HL-60 (cell line): ENCODE measurements at regions not wholly inside any gene's neighbourhood (a gene's known extent, or its start where the extent isn't known, plus 50 kb on each side); places are given as distances from the start of the nearest gene placed in this dataset.
A peak's percentile ranks its signal among the peaks of the same experiment; 100 is the strongest.

Experiments
- DNase-seq, 2 experiments: peaks; one replicate each; pipeline ENCODE4 v3.0.0-alpha.2; 2010 to 2020; ENCODE audit warnings: low read depth in 1 of 2, low spot score in 1 of 2
- H3K27ac ChIP-seq: fragments of 250-450 bp; sonication (Bioruptor Pico); replicated peaks from 2 replicates; pipeline ENCODE4 v1.5.1; 2020; ENCODE audit warnings: mild to moderate bottlenecking, moderate library complexity
- H3K27me3 ChIP-seq: fragments of 250-450 bp; sonication (Bioruptor Pico); 2 replicates; pipeline ENCODE4 v1.5.1; 2021; ENCODE audit warnings: mild to moderate bottlenecking, moderate library complexity; ENCODE audit not compliant: insufficient read depth, poor library complexity, severe bottlenecking
- H3K4me3 ChIP-seq: replicated peaks from 2 replicates; pipeline ENCODE4 v1.5.1; 2011; ENCODE audit warnings: mild to moderate bottlenecking, control low read depth, low read length; ENCODE audit not compliant: insufficient read depth
- GABPA ChIP-seq: IDR thresholded peaks from 2 replicates; pipeline ENCODE4 v1.6.1; 2012; ENCODE audit warnings: low read depth
- POLR2AphosphoS5 ChIP-seq: IDR thresholded peaks from 2 replicates; pipeline ENCODE4 v1.6.1; 2012; ENCODE audit warnings: low read depth
- SPI1 ChIP-seq: IDR thresholded peaks from 2 replicates; pipeline ENCODE4 v1.6.1; 2012; ENCODE audit warnings: low read depth, mild to moderate bottlenecking, borderline replicate concordance
- TF ChIP-seq, protein P1 (sequence below): IDR thresholded peaks from one replicate; pipeline ENCODE4 v1.5.1; 2011; ENCODE audit warnings: low read length, control low read depth, inconsistent platforms; ENCODE audit not compliant: insufficient read depth
- TF ChIP-seq, protein P2 (sequence below): IDR thresholded peaks from 2 replicates; pipeline ENCODE4 v1.6.1; 2012; ENCODE audit warnings: low read depth; ENCODE audit not compliant: insufficient replicate concordance

DNA sequence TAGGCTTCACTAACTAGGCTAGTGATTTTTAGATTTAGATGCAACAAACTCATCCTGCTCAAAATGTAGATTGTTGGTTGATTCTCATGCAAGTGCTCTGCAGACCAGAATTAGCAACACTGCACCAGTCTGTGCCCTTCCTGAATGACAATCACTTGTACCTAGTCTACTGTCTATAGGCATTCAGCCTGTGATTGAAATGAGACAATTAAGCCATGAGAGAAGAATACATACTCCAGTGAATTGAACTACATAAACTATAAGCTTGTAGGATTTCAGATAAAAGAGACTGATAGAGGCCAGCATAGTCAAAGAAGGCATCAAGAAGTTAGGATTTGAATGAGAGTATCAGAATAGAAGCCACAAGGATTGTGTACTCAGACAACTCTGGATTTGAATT, 138.3 kb upstream of the NRXN1 start:
- no peaks in the 10 kb centered on the region for H3K27me3 ChIP-seq
- no peak overlapping the region for H3K27ac ChIP-seq
- no peak for DNase-seq
- TF ChIP-seq, protein P1, sequence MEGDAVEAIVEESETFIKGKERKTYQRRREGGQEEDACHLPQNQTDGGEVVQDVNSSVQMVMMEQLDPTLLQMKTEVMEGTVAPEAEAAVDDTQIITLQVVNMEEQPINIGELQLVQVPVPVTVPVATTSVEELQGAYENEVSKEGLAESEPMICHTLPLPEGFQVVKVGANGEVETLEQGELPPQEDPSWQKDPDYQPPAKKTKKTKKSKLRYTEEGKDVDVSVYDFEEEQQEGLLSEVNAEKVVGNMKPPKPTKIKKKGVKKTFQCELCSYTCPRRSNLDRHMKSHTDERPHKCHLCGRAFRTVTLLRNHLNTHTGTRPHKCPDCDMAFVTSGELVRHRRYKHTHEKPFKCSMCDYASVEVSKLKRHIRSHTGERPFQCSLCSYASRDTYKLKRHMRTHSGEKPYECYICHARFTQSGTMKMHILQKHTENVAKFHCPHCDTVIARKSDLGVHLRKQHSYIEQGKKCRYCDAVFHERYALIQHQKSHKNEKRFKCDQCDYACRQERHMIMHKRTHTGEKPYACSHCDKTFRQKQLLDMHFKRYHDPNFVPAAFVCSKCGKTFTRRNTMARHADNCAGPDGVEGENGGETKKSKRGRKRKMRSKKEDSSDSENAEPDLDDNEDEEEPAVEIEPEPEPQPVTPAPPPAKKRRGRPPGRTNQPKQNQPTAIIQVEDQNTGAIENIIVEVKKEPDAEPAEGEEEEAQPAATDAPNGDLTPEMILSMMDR: no peak
- TF ChIP-seq GABPA (no peak), SPI1 (no peak), POLR2AphosphoS5 (no peak)
- TF ChIP-seq, protein P2, sequence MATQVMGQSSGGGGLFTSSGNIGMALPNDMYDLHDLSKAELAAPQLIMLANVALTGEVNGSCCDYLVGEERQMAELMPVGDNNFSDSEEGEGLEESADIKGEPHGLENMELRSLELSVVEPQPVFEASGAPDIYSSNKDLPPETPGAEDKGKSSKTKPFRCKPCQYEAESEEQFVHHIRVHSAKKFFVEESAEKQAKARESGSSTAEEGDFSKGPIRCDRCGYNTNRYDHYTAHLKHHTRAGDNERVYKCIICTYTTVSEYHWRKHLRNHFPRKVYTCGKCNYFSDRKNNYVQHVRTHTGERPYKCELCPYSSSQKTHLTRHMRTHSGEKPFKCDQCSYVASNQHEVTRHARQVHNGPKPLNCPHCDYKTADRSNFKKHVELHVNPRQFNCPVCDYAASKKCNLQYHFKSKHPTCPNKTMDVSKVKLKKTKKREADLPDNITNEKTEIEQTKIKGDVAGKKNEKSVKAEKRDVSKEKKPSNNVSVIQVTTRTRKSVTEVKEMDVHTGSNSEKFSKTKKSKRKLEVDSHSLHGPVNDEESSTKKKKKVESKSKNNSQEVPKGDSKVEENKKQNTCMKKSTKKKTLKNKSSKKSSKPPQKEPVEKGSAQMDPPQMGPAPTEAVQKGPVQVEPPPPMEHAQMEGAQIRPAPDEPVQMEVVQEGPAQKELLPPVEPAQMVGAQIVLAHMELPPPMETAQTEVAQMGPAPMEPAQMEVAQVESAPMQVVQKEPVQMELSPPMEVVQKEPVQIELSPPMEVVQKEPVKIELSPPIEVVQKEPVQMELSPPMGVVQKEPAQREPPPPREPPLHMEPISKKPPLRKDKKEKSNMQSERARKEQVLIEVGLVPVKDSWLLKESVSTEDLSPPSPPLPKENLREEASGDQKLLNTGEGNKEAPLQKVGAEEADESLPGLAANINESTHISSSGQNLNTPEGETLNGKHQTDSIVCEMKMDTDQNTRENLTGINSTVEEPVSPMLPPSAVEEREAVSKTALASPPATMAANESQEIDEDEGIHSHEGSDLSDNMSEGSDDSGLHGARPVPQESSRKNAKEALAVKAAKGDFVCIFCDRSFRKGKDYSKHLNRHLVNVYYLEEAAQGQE: no peak
- H3K4me3 ChIP-seq: no peak overlapping the region

DNA sequence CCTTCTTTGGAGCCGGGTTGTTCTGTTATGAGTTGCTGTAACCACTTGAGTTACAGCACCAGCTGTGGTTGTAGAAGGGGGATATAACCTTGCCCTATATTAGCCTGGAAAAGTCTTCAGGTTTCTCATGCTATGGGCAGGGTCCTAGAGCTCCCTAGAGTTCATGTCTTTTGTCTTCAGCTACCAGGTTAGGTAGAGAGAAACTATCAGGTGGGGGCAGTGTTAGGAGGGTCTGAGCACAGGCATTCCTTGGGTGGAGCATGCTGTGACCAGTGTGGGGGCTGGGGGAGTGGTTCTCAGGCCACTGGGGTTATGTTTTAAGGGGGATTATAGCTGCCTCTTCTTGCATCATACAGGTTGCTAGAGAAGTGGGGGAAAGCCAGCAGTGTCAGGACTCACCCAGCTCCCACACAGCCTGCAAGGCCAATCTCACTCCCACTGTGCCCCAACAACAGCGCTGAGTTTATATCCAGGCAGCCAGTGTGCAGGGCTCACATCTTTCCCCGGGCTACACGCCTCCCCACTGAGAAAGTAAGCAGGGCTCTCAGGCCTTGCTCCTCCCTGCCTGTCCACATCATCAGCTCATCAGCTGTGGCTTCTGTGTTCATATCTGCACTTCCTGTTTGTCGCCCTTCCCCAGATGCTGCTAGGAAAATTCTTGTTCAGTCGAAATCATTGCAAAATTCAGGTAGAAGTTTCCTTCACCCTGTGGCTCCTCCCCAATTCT, 133.8 kb upstream of the NRXN1 start:
- H3K4me3 ChIP-seq: no peak overlapping the region
- TF ChIP-seq, protein P1: no peak
- TF ChIP-seq POLR2AphosphoS5: no peak
- no peak for TF ChIP-seq GABPA
- TF ChIP-seq SPI1: peak; percentile 14; the same call in 1 of the 2 replicates
- TF ChIP-seq, protein P2: no peak
- H3K27ac ChIP-seq: no peak overlapping the region
- no peaks in the 10 kb centered on the region for H3K27me3 ChIP-seq
- DNase-seq: no peak

DNA sequence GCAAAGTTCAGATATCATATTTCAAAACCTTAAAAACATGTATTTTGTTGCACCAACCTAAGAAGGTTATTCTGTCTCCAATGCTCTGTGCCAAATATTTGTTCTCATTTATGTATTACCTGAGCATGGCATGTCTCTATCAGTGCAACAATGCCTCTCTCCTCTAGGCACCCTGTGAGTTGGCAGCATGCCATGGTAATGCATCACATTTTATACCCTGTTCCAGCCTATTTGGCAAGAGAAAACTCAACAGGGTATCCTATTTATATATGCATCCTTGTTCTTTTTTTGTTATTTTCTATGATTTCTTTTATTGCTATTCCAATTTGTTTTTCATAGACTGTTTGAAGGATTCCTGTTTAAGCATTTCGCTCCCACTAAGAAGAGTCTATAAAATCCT, 126.3 kb upstream of the NRXN1 start:
- no peaks in the 10 kb centered on the region for H3K27me3 ChIP-seq
- no peak for TF ChIP-seq GABPA
- no peak for TF ChIP-seq SPI1
- TF ChIP-seq, protein P2: no peak
- TF ChIP-seq, protein P1: no peak
- TF ChIP-seq POLR2AphosphoS5: no peak
- no peak overlapping the region for H3K4me3 ChIP-seq

More for the DNA sequence above, 126.3 kb upstream of the NRXN1 start:
- DNase-seq: no peak
- H3K27ac ChIP-seq: no peak overlapping the region
